Epithelial cell of esophagus (primary cell): ENCODE measurements at regions not wholly inside any gene's neighbourhood (a gene's known extent, or its start where the extent isn't known, plus 50 kb on each side); places are given as distances from the start of the nearest gene placed in this dataset.

ENCODE experiments used
- DNase-seq: peaks from one replicate; pipeline ENCODE4 v3.0.0; 2010; ENCODE audit warnings: low read depth
- H3K4me3 ChIP-seq: 2 replicates; pipeline ENCODE4 v1.5.1; 2011; ENCODE audit warnings: mild to moderate bottlenecking, low read length, control low read depth
- TF ChIP-seq, protein P1 (sequence below): IDR thresholded peaks from 2 replicates; pipeline ENCODE4 v1.5.1; 2011; ENCODE audit warnings: low read depth, mild to moderate bottlenecking, low read length, control low read depth, inconsistent platforms; ENCODE audit not compliant: insufficient read depth; ENCODE audit errors: missing control alignments

DNA sequence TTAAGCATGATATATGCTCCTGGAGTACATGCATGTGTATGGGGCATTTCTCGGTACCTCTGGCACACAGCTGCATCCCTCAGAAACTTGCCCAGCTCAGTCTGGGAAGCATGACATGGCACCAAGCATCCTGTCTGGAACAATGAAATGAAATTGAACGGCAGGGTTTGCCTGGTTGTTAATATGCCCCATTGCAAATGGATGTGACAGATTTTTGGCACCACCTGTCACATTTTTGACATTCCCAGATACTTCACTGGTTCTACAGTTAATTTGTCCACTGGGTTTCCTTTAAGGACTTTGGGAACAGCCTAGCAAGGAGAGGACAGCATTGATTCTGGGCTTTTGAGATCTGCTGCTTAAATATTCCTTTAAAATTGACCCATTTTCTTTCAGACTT, 305.8 kb downstream of the TSN start:
- TF ChIP-seq, protein P1, sequence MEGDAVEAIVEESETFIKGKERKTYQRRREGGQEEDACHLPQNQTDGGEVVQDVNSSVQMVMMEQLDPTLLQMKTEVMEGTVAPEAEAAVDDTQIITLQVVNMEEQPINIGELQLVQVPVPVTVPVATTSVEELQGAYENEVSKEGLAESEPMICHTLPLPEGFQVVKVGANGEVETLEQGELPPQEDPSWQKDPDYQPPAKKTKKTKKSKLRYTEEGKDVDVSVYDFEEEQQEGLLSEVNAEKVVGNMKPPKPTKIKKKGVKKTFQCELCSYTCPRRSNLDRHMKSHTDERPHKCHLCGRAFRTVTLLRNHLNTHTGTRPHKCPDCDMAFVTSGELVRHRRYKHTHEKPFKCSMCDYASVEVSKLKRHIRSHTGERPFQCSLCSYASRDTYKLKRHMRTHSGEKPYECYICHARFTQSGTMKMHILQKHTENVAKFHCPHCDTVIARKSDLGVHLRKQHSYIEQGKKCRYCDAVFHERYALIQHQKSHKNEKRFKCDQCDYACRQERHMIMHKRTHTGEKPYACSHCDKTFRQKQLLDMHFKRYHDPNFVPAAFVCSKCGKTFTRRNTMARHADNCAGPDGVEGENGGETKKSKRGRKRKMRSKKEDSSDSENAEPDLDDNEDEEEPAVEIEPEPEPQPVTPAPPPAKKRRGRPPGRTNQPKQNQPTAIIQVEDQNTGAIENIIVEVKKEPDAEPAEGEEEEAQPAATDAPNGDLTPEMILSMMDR: no peak
- H3K4me3 ChIP-seq: no peak overlapping the region
- no peak for DNase-seq

DNA sequence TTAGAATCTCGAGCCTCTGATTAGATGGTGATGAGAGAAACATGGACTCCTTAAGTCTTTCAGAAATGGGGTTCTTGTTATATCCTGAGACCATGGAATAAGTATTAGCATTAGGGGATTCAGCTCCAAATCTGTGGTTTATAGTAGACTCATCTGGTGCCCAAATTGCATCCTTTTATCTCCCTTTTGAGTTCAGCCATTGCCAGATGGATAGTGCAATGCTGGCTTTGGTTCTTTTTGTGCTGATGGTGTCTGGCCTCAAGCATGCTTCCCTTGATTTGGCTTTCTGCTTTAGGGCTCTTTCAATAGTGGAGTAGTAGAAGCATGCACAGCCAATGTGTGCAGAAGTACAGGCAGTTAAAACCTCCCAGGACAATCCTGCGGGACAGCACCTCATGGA, 306.4 kb downstream of the TSN start:
- no peak for DNase-seq
- no peak overlapping the region for H3K4me3 ChIP-seq
- TF ChIP-seq, protein P1: no peak

DNA sequence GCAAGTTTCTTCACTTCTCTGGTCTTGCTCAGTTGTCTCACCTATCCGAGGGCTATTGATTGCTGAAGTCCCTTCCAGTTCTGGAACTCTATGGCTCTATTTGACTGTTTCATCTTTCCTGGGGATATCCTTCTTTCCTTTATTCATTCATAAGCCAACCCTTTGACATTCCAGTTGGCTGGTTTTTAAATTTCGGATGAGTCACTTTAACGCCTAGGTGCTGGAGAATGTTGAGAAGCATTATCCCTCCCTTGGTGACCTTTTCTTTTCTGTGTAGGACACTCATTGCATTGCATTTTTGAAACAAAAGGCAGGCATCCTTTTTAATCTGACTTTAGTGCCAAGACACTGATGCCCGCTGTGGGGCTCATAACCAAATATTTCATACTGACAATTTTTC, 307.1 kb downstream of the TSN start:
- no peak for DNase-seq
- H3K4me3 ChIP-seq: no peak overlapping the region
- TF ChIP-seq, protein P1: no peak

DNA sequence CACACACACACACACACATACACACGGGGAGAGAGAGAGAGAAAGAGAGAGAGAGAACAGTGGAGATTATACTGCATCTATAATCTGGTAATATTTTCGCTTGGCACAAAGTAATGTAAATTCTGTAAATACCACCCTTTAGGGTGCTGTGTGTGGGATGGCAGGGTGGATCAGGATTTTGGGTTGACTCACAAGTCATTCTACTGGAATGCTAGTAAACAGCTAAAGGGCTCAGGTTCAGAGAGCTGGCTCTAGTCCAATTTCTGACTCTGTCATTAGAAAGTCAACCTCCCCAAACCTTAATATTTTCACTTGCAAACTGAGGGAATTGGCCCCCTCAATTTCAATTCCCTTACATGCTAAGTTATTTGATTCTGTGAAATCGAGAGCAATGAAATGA, 308.3 kb downstream of the TSN start:
- no peak for DNase-seq
- TF ChIP-seq, protein P1: no peak
- no peak overlapping the region for H3K4me3 ChIP-seq

DNA sequence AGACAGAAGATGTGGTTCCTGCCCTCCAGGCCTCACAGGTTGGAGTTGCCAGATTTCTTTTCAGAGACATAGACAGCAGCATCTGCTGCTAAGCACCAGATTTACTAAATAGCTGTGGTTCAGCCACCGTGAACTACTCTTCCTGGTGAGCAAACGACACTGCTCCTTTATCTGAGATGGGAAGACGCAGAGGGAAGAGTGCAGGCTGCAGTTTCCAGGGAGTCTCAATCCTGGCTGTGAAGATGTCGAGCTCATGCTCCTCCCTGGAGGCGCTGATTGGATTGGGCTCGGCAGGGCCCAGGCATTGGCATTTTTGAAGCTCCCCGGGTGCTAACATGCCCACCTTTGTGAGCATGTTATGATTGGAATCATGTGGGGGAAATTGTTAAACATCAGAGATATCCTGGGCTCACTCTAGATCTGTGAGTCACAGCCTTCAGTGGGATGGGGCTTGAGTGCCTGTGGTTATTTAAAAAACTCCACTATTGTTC, 314.8 kb downstream of the TSN start:
- TF ChIP-seq, protein P1: no peak
- DNase-seq: no peak
- H3K4me3 ChIP-seq: no peak overlapping the region

DNA sequence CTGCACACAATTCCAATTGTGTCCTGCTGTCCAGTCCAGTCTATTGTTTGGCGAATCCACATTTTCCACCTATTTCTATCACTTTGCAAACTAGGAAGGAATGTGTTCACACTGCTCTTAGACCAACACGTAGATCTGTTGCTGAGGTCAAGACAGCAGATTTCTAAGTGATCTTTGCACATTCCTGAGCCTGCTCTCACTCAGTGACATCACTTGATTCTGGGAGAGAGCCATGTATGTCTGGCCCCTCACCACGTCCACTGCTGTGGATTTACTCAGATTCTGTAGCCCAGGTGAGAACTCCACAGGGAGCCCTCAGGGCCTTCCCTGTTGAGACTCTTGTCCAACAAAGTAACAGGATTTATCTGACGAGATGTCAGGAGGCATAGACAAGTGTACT, 317.2 kb downstream of the TSN start:
- TF ChIP-seq, protein P1: no peak
- DNase-seq: no peak
- no peak overlapping the region for H3K4me3 ChIP-seq

DNA sequence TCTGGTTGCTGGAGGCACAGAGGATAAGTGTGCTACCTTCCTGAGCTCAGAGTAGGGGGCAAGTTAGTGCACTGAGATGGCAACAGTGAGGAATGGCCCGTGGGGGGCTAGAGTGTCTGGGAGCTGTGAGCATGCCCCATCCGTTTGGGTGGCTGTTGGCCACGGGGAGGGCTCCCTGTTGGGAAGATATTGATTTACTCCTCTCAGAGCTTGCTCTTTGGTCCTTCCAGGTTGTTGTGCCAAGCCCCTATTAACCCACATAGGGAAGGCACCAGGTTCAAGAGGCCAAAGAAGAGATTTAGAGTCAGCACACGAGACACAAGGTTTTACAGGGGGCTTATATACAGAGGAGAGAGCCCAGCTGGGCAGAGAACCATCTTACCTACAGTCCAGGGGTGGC, 318.8 kb downstream of the TSN start:
- no peak for DNase-seq
- H3K4me3 ChIP-seq: no peak overlapping the region
- TF ChIP-seq, protein P1: no peak
